Hematopoietic multipotent progenitor cell treated with erythropoietin and hydrocortisone succinate and interleukin-3 and kit ligand, for 17 days (in vitro differentiated cells): ENCODE measurements at regions not wholly inside any gene's neighbourhood (a gene's known extent, or its start where the extent isn't known, plus 50 kb on each side); places are given as distances from the start of the nearest gene placed in this dataset.

Experiments
- DNase-seq: peaks from one replicate; pipeline ENCODE4 v3.0.0-alpha.2; 2015; ENCODE audit warnings: low spot score

DNA sequence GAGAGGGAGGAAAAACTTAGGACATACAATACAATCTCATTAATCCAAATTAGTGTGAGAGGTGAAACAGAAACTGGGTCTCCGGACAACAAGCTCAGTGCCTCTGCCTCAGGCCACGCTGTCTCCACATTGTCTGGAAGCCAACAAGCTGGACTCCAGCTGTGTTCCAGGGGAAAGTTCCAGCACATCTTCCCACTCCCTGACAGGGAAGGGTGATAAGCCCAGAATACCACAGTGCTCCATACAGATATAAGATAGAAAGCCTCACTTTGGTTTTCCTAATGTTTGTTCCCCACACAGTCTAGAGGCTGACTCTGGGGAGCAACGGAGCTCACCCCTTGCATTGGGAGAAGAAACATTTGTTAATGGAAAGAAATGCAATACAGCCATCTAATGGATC is 117.1 kb upstream of the SPTLC3 start:
- DNase-seq: no peak

- DNase-seq: no peak
Observed at GRCh38 chr20:12893019-12893418, 115.8 kb upstream of the SPTLC3 start.

DNA sequence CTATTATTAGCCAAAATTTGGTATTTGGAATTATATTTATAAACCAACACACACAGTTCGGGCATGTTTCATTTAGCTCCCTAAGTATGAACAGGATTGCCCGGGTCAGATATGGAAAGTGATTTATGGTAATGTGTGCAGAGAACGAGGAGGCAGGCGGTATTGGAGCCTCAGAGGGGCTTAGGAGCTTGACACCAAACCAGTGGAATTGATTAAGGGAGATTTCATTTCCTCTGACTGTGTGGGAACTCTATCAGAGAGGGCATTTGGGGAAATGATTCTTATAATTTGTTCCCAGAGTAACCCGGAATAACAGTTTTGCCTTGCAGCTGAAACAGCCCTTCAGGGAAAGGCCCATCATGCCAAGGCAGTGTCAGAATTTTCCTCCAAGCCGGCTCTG is 115.1 kb upstream of the SPTLC3 start:
- DNase-seq: no peak

- DNase-seq: no peak
Observed at GRCh38 chr20:12894089-12894488, 114.7 kb upstream of the SPTLC3 start.

- no peak for DNase-seq
Observed at GRCh38 chr20:12896180-12896579, 112.6 kb upstream of the SPTLC3 start.

DNA sequence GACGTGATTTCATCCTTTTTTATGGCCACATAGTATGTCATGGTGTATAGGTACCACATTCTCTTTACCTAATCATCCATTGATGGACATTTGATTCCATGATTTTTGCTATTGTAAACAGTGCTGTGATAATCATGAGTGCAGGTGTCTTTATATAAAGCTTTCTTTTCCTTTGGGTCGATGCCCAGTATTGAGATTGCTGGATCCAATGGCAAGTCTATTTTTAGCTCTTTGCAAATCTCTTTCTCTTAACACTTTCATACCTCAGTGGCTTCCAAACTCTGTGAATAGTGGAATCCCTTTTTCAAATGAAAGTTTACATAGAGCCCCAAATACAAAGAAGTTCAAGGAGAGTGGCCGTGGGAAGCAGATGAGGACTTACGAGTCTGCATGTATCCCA is 105.8 kb upstream of the SPTLC3 start:
- DNase-seq: no peak

- DNase-seq: no peak
Observed at GRCh38 chr20:12906361-12906760, 102.4 kb upstream of the SPTLC3 start.

DNA sequence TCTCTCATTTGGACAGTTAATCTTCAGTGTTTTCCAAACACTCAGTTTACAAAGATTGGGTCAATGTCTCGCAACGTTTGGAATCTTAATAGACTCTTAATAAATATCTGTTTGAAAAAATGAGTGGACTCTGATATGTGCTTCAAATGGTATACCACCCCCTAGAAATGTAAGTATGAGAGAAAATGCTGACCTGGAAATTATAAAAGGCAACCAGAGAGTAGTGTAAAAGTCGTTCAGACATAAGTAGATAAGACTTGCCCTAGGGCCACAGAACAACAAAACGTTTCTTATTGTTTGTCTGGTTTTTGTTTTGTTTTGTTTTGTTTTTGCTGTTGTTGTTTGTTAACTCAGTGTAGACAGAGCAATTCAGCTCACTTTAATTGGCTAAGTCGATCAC is 97.4 kb upstream of the SPTLC3 start:
- DNase-seq: no peak

DNA sequence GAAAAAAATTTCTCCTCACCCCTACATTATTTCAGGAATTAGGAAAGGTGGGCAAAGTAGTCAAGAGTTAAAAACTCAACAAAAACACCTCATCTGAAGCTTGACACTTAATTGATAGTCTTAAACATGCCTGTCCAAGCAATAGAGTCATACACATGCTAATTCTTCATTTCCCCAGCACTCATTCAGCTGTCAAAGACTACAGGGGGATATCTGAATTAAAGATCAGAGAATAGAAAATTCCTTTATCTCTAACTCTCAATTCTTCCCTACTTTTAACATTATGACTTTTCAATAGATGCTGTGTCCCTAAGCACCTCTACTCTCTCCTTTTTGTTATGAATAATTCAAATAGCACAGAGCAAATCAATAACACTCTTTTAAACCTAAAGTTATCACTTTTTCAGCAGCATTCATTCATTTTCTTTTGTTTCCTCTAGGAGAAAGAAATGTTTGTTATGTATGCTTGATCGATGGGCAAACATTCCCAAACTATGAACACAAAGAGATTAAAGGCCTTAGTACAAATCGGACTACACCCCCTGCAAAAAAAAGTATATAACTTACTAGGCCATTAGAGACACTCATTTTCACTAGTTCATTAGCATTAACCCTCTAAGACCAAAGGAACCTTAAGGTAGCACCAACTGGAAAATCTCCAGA is 94.9 kb upstream of the SPTLC3 start:
- no peak for DNase-seq

GRCh38 chr20:12914804-12915203 is 94.0 kb upstream of the SPTLC3 start:
- DNase-seq: no peak

DNA sequence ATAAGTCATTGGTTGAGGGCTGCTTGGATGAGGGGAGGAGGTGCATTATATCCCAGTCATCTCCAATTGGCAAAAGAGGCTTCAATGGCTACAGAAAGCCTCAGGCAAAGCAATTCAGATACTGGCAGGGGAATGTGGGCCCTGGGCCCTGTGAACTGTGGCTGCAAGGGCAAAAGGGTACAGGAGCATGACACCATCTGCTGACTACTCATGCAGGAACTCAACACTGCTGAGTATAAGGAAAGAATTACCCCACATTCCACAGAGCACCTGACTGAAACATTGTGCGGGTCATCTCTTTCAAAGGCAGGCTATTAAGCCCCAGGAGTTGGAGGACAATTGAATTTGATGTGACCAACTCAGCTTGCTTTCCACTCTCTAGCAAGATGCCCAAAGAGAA is 92.1 kb upstream of the SPTLC3 start:
- no peak for DNase-seq

DNA sequence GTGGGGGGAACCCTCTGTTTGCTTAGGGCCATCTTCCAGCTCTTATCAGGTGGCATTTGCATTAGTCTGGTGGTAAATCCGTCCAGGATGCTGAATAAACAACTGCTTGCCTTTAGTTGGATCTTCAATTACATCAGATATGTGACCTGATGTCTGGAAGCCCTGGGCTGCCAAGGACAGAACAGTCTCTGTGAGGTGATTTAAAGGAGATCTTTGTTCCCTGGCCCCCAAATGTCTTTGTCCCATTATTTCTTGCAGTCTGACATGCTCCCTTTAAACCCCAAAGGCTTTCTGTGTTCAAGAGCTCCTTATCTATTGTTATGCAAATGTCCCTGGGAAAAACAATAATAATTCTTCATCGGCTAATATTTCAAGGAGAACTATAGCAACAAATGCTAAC is 84.6 kb upstream of the SPTLC3 start:
- DNase-seq: no peak

DNA sequence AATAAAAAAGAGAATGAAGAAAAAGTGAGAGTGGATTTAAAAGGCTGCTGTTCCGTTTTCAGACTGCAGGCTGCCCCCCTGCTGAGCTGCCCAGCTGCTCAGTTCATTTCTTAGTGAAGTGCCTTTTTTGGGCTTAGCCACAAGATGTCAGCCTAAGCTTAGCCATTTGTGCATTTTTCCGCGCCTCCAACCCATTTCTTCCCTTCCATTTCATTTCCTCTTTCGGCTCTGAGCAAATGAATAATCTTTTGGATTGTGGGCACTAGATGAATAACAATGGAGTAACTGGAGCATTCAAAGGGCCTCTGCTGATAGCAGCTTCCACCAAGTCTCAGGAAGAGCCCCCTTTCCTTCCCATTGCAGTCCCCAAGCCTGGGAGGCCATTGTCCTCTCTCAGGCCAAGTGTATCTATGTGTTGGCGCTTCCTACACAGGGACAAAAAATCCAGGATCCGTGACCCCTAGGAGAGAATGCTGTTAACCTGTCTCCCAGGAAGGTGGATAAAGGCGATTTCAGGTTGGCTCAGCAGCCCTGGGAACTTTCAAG is 83.5 kb upstream of the SPTLC3 start:
- no peak for DNase-seq

GRCh38 chr20:12925863-12926793 is 82.6 kb upstream of the SPTLC3 start:
- no peak for DNase-seq

GRCh38 chr20:12927489-12927888 is 81.3 kb upstream of the SPTLC3 start:
- no peak for DNase-seq

DNA sequence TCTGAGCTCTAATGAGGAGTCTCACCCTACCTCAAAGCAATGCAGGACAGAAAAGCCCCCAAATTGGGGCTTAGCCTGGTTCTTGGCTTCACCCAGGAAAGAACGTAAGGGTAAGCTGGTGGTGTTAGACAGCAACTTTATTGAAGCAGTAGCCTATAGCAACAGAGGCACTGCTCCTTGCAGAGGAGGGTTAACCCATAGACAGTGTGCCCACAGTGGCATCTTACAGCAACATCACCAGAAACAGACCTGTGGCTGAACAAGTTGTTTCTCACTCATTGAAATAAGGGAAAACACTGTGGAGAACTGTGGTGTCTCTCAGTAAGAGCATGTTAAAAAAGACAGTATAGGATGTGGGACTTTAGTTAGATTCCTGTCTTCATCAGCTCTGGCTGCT is 80.4 kb upstream of the SPTLC3 start:
- DNase-seq: no peak

DNA sequence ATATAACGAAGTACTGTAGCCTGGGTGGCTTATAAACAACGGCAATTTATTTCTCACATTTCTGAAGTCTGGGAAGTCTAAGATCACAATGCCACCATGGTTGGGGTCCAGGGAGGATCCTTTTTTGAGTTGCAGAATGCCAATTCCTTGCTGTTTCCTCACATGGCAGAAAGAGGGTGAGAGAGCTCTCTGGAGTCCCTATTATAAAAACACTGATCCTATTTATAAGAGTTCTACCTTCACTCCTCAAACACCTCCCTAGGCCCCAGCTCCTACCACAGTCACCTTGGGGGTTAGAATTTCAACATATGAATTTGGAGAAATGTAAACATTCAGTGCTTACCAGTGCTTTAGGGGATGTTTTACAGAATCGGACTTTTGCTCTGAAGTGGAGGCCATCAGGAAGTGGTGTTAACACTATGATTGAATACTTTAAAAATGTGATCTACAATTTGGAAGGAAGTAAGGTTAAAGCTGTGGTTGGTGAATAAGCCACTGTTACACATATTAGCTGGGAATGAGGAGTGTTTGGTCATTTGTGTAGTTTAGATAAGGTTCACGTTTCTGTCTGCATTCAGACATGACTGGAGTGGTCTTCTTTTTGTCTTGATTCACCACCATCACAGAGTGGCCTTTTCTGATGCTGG is 79.9 kb upstream of the SPTLC3 start:
- no peak for DNase-seq

GRCh38 chr20:12936020-12936419 is 72.8 kb upstream of the SPTLC3 start:
- no peak for DNase-seq

- no peak for DNase-seq
Observed at GRCh38 chr20:12936524-12936923, 72.2 kb upstream of the SPTLC3 start.

- no peak for DNase-seq
Observed at GRCh38 chr20:12941025-12941424, 67.7 kb upstream of the SPTLC3 start.

- no peak for DNase-seq
Observed at GRCh38 chr20:12942123-12942522, 66.6 kb upstream of the SPTLC3 start.

DNA sequence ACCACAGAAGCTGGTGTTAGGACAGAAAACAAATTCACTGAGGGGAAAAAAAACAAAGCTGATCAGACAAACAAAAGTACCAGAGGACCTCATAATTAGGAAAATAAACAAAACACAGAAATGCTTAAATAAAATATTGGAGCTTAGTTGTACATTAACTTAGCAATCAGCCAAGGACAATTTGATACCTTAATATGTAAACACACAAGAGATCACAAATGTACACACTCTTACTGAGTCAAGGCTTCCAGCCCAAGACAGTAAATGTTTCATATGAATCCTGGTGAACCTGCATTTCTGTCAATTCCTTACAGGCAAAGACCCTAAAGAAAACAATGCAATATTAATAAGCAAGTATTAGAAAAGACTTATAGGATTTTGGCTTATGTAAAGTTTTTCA is 62.0 kb upstream of the SPTLC3 start:
- DNase-seq: no peak

- no peak for DNase-seq
Observed at GRCh38 chr20:12947691-12948090, 61.1 kb upstream of the SPTLC3 start.
